GM19455 (cell line): ENCODE measurements at regions not wholly inside any gene's neighbourhood (a gene's known extent, or its start where the extent isn't known, plus 50 kb on each side); places are given as distances from the start of the nearest gene placed in this dataset.

Experiments
- ATAC-seq: cut with Tn5 transposase; IDR thresholded peaks from one replicate; pipeline ENCODE4 v1.9.1; 2021; ENCODE audit not compliant: unreplicated experiment

DNA sequence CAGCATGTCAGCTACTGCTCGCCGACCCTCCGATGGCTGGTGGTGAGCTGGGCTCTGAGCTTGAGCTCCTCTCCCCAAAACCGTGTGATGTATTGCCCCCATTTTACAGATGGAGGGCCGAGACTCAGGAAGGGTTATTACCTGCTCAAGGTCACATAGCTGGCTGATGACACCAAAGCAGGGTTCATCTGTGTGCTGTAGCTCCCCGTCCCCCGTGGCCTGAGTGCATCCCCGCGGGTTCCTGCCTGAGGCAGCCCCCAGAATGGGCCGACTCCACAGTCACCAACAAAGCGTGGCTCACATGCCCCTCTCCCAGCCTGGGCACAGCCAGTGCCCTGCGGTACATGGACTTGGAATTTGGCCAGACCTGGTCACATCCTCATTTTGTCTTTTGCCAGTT lies 198.6 kb downstream of the TFCP2L1 start:
- ATAC-seq: no peak

DNA sequence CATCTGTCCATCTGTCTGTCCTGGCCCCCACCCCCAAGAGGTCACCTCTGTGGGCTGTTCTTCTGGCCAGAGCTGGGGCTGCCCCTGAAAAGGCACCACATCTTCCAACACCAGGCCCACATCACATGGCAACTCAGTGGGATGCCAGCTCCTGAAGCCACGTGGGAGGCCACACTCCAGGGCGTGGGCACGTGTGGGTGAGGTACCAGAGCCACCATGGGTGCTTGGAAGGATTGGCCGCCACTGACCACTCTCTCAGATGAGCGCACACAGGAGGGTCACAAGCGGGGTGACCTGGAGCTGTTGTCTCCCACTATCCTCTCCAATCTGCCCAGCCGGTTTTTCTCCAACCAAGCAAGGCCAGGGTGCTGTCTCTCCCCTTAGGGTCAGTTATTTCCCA lies 197.9 kb downstream of the TFCP2L1 start:
- no peak for ATAC-seq

DNA sequence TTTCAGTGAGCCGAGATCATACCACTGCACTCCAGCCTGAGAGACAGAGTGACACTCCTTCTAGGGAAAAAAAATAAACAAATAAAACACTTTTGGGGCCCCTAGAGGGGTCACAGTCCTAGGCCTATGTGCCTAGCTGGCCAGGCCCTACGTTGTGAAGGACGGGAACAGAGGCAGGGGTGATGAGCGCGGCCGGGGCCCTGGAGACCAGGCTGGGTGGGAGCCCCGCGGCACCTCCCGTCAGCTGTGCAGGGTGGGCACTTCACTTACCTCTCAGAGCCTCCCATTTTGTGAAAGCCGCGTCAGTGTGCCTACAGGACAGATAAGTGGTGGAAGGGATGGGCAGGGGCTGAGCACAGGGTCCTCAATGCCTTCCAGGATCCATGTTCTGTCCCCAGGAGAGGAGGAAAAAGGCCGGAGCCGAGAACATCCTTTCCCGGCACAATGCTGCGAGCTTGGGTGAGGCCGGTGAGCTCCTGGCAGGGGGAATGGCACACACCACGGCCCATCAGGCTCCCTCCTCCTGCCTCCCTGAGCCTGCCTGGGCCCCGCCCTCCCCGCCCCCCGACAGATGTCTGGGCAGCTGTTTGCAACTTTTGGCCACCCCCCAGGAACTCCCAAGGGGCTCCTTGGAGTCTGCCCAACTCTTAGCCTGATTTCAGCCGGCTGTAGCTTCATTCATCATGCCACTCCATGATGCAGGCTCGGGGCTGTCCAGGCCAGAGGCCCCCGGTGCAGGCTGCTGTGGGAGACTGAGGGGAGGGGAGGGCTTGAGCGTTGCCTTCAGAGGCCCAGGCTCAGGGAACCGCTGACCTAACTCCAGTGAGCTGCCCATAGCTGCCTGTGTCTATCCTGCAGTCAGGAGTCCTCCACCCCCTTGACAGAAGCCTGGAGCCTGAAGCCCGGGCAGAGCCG lies 196.5 kb downstream of the TFCP2L1 start:
- no peak for ATAC-seq

DNA sequence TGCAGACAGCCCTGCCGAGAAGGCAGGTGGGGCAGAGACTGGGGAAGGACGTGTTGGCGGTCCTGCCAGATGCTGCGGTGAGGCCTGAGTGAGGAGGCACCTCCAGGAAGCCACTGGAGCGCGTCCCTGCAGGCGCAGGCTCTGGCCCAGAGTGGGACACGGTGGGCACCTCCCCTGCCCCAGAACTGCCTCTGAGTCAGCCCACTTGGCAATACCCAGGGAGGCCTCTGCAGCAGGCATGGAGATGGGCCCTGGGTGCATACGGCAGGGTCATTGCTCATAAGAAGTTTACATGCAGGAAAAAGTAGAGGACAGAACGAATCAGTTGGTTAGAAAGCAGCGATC lies 195.9 kb downstream of the TFCP2L1 start:
- ATAC-seq: no peak

DNA sequence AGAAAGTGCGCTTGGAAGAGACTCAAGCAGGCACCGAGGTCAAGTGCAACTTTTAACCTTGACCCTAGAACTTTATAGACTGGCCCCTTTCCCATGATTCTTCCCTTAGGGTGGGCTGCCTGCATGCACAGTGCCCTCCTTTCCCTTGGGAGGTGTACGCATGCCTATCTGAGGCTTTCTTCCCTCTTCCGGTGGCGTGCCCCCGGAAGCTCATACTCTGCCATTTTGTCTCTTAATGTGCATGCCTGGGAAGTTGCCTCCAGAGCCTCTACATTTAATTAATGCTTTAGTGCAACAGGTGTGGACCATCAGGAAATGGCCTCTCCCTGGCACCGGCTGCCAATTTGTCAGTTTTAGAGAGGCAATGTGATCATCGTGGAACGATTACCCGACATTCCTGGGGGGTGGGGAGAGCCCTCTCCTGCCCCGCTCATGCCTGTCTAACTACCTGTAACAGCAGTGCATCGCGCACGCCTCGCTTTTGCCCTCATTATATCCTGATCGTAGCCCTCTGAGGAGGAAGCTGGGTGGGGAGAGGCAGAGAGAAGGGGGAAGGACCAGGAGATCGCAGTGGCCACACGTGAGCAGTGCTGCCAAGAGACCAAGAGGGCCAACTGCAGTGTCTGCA lies 194.8 kb downstream of the TFCP2L1 start:
- ATAC-seq: no peak

DNA sequence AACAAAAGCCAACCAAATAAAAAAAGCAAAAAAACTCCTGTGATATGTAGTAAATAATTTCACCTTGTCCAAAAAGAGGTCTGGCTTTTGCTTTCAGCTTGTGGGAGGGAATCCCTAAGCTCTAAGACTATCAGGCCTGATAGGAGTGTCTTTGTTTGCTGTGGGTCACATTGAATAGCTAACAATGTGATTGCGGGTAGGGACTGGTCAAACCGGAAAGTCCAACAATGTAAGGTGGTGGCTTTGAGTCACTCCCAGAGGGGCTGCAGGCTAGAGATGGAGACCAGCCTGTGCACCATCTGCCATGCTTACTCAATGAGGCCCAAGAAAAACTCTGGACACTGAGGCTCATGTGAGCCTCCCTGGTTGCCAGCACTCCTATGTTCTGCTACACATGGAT lies 192.9 kb downstream of the TFCP2L1 start:
- ATAC-seq: no peak

DNA sequence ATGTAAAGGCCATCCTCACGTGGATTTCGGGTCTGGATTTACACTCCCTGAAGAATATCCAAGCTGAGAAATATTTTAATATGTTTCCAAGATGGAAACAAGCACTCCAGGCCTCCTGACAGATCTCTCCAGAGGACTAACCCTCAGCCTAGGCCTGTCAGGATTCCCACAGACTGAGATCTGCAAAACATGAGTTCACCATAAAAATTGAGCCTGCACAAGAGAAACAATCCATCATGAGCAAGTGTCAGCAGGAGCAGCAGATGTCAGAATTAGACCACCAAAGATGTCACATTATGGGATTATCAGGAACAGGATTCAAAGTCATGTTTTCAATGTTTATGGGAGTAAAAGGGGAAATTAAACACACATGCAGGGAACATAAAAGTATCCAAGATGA lies 191.3 kb downstream of the TFCP2L1 start:
- ATAC-seq: no peak

DNA sequence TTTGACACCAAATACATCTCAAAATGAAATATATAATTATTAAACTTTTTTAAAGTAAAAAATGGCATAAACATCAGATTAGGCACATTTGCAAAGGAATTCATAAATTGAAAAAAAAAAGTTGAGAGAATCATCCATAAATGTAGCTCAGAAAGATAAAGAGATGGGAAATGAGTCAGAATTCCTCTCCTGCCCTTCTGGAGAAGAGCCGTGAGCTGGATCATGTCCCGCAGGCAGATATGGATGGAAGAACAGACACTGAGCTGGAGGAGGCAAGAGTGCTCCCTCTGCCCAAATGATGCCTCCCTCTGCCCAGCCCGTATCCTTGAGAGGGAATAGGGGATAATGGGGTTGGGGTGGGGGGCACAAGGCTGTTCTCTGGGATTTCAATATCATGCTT lies 190.9 kb downstream of the TFCP2L1 start:
- ATAC-seq: no peak

DNA sequence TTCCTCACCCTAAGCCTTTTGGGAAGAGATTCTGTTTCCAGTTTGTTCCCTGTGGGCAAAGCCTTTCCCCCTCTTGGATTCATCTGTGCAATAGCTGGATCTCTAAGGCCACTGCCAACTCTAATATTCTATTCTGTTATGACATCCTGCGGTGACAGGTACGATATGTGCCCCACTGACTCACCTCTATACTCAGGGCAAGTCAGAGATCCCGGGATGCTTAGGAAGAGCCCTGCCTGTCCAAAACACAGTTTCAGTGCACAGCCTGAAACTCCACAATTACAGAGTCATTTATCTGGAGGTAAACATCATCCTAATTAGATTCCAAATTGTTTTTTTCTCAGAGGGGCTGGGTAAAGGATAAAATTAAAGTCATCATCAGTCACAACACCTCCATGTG lies 190.2 kb downstream of the TFCP2L1 start:
- ATAC-seq: no peak

DNA sequence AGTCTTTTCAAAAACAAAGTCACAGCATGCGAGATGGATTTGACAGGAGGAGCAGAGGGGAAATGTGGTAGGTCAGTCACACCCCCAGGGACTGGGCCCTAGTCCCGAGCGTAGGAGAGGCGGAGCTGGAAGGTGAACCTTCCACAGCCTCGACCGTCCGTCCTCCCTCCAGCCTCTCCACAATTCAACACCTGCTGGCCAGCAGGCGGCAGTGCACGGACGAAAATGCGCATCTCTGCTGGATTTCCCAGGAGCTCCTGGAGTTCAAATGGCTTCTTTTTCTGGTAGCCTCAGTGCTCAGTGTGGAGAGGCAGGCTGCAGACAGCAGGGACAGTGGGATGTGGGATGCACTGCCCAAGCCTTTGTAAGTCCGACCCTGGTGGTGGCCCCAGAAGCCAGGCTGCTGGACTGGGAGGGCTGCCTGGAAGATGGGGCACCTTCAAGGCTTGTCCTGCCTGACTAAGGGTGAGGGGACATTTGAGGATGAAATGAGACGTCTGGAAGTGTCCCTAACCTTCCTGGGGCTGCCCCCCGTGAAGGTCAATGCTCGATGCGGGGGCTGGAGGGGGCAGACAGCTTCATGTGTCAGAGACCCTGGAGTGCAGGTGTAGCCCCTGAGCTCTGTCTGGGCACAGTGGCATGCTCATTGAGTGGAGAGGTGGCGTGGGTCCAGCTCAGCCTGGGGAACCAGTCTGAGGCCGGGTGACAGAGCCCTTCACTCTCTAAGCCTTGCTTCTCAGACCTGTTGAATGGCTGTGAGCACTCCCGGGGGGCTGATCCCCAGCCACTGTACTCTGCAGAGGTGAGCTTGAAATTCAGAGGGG lies 189.5 kb downstream of the TFCP2L1 start:
- no peak for ATAC-seq

DNA sequence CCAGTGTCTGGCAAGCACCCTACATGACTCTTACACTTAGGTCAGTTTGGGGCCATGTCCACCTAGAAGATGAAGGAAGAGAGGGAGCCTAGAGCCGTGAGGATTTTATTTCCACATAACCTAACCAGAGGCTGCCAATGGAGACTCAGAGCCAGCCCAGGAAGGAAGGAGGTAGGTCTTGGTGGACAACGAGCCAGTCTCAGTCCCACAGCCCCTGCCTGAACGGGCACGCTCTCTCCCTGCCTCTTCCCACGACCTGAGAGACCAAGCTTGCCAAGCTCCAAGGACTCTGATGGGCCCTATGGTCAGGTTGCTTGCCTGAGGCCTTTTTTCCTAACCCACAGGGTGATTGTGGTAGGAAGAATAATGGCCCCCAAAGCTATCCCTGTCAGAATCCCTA lies 188.4 kb downstream of the TFCP2L1 start:
- ATAC-seq: no peak

DNA sequence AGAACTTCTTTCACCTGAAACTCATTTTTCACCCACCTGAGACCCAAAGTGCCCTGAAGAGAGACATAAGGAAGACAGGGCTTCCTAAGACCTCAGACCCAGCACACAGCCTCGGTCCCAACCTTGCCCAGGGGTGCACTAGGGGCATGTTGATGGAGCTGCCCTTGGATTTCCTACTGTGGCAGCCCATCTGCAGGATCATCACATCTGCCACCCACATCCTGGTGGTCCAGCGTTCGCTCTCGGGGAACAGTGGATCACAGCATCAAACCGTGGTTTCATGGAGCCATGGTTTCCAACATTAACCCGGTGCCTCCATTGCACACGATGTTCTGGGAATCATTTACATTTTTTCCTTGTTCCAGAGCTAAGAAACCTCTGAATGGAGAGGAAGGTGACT lies 186.4 kb downstream of the TFCP2L1 start:
- ATAC-seq: no peak

DNA sequence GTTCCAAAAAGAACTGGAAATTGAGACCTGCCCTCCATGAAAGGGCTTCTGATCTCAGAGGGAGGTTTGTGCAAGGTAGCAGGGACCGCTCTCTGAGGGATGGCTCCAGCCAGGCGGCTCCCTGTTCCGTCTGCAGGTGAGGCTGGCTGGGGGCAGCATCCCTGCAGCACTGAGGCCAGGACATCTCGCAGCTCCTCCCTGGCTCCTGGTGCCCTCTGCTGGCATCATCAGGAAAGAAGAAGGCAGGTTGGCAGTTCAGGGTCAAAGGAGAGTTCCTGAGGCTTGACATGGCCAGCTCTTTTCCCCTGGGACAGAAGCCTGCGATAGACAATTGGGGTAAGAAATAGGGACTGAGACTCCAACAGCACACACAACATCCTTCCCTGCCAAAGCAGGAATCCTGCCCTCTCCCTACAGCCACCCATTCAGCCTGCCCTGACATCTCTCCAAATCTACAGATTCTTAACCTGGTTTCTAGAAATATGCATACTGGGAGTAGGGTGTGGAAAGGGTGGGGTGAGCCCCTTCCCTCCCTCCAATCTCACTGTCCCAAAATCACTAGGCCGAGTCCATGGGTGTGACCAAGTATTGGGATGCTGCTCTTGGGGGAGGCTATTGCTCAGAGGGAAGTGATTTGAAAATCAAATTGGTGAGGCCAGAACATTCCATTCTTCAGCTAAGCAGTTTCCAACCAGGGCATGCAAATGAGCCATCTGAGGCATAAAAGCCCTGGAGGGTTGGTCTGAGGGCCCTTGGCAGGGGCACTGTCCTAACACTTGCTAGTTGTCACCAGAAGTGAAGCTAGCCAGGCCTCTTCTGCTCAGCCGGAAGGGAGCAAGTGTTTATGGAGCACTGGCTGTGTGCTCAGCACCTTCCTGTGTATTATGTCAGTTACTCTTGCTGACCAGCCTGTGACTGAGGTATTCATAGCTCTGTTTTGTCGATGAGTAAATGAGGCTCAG lies 185.4 kb downstream of the TFCP2L1 start:
- no peak for ATAC-seq

DNA sequence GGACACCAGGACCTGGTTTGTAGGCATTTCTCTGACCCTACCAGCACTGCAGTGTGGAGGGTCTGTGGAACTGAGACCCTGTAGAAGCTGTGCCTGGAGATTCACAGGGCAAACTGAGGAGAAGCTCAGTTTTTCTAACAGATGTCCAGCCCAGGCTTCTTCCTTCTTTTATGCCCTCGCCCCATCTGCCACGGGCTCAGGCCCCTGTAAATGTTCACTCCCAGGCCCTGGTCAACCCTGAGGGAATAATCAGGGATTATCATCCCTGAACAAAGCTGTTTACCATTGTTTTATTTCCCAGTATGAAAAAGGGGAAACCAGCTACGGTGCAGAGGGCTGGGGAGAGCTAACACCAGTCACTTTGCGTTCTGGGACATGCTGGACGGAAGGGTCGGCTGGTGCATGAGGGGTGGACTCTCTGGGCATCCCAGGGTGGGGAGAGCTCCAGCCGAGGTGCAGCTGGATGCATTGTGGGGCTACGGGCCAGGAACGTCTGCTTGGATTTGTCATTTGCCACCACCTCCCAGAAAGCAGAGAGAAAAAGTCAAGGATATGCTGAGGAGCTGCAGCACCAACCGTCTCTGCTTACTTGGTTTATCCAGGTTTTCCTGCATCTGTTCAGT lies 183.8 kb downstream of the TFCP2L1 start:
- ATAC-seq: no peak

DNA sequence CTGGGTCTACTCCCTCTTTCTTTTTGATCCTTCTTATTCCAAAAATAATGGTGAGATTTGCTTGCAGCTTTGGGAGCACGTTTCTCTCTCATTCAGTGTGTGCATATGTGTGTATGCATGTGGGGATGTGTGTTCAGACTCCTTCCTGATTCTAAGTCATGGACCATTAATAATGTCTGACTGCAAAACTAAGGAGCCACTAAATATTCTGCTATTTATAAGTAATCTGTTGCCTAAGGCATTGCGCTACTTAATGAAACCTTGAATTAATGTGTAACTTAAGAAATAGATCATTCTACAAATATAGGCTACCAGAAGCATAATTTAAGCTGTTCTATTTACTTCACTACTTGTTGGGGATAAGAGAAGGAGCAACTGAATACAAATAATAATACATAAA lies 182.1 kb downstream of the TFCP2L1 start:
- no peak for ATAC-seq

DNA sequence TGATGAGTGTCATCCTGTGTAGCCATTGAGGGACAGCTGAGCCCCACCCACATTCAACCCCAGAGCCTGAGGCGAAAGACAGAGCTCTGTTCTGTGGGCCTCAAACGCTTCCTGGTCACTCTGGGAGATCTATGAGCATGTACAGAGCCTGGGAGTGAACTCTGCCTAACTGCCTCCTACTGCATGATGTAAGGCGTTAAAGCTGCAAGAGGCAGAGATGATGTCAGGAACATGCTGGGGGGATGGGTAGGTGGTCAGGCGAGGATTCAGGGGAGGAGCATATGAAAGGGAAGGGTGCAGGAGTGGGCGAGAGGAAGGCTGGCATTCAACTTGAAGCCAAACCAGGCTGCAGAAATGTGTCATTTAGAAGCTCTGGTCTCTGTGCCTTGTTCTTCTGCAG lies 181.0 kb downstream of the TFCP2L1 start:
- ATAC-seq: no peak

DNA sequence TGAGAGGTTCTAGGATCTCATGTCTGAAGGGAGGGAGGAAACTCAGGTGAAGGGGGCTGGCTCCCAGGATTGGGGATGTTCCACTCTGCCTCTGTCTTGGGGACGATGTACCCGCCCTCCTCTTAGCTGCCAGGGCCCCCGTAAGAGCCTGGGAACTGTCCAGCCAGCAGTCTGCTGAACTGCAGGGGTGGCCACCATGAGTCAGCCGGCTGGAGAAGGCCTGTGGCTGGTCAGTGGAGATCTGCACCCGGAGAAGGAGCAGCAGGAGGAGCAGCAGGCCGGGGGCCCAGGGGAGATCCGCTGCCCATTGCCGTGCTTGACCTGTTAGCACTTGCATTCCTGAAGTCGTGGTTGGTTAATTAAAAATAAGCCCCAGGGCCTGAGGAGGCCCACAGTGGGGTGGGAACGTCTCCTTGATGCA lies 180.3 kb downstream of the TFCP2L1 start:
- no peak for ATAC-seq

DNA sequence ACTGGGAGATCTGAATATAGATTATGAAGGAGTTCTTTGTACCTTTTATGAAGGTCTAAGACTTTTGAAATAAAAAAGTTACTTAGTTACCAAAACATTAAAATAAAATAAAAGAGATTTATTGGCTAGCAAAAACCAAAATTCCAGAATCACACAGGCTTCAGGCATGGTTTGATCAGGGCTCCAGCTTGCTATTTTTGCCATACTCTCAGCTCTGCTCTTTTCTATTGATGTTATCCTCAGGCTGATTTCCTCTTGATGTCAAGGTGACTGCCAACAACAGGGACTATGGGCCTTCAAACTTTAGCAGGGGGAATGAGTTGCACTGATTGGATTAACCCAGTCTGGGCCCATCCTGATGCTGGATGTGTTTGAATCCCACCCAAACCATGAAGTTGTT lies 174.1 kb downstream of the TFCP2L1 start:
- ATAC-seq: no peak

DNA sequence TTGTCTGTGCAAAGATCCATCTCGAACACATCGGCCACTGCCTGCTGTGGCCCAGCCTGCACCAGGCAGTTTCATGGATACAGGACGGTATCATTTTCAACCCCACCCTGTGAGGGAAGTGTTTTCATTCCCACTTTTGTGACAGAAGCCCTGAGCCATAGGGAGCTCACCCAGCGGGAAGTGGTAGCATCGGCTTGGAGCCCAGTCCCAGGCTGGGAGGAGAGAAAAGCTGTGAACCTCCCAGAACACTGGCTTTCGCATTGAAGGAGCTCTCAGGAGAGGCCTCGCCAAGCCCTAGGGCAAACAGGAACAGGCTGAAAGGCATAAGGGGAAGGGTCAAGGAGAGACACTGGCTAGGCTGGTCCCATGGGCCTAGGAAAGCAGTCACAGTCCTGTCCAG lies 166.1 kb downstream of the TFCP2L1 start:
- no peak for ATAC-seq

DNA sequence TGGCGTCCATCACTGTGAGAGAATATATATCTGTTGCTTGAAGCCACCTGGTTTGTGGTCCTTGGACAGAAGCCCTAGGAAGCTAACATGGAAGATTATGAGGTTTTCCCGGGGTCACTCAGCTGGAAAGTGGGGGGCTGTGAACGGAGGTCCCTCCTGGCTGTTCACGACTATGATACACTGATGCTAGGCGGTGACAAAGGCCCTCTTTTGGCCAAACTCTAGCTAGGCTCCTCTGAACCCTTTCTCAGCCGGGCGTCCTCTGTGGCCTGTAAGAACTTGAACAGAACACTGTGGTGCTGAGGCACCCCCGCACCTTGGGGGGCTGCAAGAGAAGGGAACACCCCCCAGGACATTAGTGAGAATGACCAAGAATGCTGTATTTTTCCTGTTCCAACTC lies 164.6 kb downstream of the TFCP2L1 start:
- no peak for ATAC-seq
